Keratinocyte (primary cell): ENCODE measurements at regions not wholly inside any gene's neighbourhood (a gene's known extent, or its start where the extent isn't known, plus 50 kb on each side); places are given as distances from the start of the nearest gene placed in this dataset.

Source experiments
- EZH2 ChIP-seq: IDR thresholded peaks from one replicate; pipeline ENCODE4 v1.6.1; 2012; ENCODE audit warnings: inconsistent platforms, mild to moderate bottlenecking, low read length, moderate library complexity
- TF ChIP-seq, protein P1 (sequence below), 3 experiments: IDR thresholded peaks in 1 of 3; conservative IDR thresholded peaks in 1 of 3; optimal IDR thresholded peaks in 1 of 3; 2 replicates in 2 of 3; 3 replicates in 1 of 3; pipeline versions ENCODE3 to v1.5.1; 2011; ENCODE audit warnings: low read length in 3 of 3, mild to moderate bottlenecking in 3 of 3, moderate library complexity in 2 of 3, control low read depth in 1 of 3, inconsistent platforms in 1 of 3; ENCODE audit not compliant: insufficient read depth in 2 of 3; ENCODE audit errors: extremely low read depth in 1 of 3

- TF ChIP-seq, protein P1, sequence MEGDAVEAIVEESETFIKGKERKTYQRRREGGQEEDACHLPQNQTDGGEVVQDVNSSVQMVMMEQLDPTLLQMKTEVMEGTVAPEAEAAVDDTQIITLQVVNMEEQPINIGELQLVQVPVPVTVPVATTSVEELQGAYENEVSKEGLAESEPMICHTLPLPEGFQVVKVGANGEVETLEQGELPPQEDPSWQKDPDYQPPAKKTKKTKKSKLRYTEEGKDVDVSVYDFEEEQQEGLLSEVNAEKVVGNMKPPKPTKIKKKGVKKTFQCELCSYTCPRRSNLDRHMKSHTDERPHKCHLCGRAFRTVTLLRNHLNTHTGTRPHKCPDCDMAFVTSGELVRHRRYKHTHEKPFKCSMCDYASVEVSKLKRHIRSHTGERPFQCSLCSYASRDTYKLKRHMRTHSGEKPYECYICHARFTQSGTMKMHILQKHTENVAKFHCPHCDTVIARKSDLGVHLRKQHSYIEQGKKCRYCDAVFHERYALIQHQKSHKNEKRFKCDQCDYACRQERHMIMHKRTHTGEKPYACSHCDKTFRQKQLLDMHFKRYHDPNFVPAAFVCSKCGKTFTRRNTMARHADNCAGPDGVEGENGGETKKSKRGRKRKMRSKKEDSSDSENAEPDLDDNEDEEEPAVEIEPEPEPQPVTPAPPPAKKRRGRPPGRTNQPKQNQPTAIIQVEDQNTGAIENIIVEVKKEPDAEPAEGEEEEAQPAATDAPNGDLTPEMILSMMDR (optimal IDR thresholded peaks at IDR 0.05 in 1 of 3, IDR thresholded peaks at IDR 0.05 in 1 of 3, conservative IDR thresholded peaks at IDR 0.05 in 1 of 3; ENCODE audit: extremely low read depth in 1 of 3, insufficient read depth in 2 of 3, low read length in 3 of 3) = no peak
- no peak for TF ChIP-seq EZH2
These were observed 1316.9 kb upstream of the SEL1L start for GRCh38 chr14:82850576-82850975.
